MM.1S (cell line): ENCODE measurements at regions not wholly inside any gene's neighbourhood (a gene's known extent, or its start where the extent isn't known, plus 50 kb on each side); places are given as distances from the start of the nearest gene placed in this dataset.

ENCODE experiments used
- DNase-seq: peaks from one replicate; pipeline ENCODE4 v3.0.0-alpha.2; 2015
- H2AFZ ChIP-seq: fragments of 300-600 bp; sonication (generic); 2 replicates; pipeline ENCODE4 v1.6.0; 2016; ENCODE audit warnings: antibody characterized with exemption, low read length
- H3F3A ChIP-seq: fragments of 300-600 bp; sonication (generic); 2 replicates; pipeline ENCODE4 v1.6.1; 2016; ENCODE audit warnings: mild to moderate bottlenecking, antibody characterized with exemption, low read length, moderate library complexity, mixed read lengths; ENCODE audit not compliant: insufficient read depth
- H3K27ac ChIP-seq: fragments of 300-600 bp; sonication (generic); 2 replicates; pipeline ENCODE4 v1.5.1; 2016; ENCODE audit warnings: mild to moderate bottlenecking, low read length
- H3K27me3 ChIP-seq: fragments of 300-600 bp; sonication (generic); replicated peaks from 2 replicates; pipeline ENCODE4 v1.6.0; 2016; ENCODE audit warnings: low read length; ENCODE audit not compliant: insufficient read depth
- H3K36me3 ChIP-seq: fragments of 300-600 bp; sonication (generic); replicated peaks from 2 replicates; pipeline ENCODE4 v1.6.1; 2016; ENCODE audit warnings: mild to moderate bottlenecking, low read length, mixed read lengths; ENCODE audit not compliant: insufficient read depth
- H3K4me1 ChIP-seq: fragments of 300-600 bp; sonication (generic); 2 replicates; pipeline ENCODE4 v1.6.1; 2016; ENCODE audit warnings: low read length, mixed read lengths
- H3K4me2 ChIP-seq: fragments of 300-600 bp; sonication (generic); 2 replicates; pipeline ENCODE4 v1.6.0; 2016; ENCODE audit warnings: low read depth, low read length
- H3K4me3 ChIP-seq: fragments of 300-600 bp; sonication (generic); 2 replicates; pipeline ENCODE4 v1.5.1; 2016; ENCODE audit warnings: low read length, mixed read lengths
- H3K79me2 ChIP-seq: fragments of 300-600 bp; sonication (generic); 2 replicates; pipeline ENCODE4 v1.6.1; 2016; ENCODE audit warnings: mixed run types, low read length, mixed read lengths
- H3K9ac ChIP-seq: fragments of 300-600 bp; sonication (generic); 2 replicates; pipeline ENCODE4 v1.6.1; 2016; ENCODE audit warnings: low read length, mixed read lengths
- H3K9me2 ChIP-seq: fragments of 300-600 bp; sonication (generic); replicated peaks from 2 replicates; pipeline ENCODE4 v1.6.1; 2016; ENCODE audit warnings: mild to moderate bottlenecking, low read length, mixed read lengths; ENCODE audit not compliant: insufficient read depth
- H3K9me3 ChIP-seq: fragments of 300-600 bp; sonication (generic); replicated peaks from 2 replicates; pipeline ENCODE4 v1.6.1; 2016; ENCODE audit warnings: mild to moderate bottlenecking, low read length, mixed read lengths; ENCODE audit not compliant: insufficient read depth
- H4K20me1 ChIP-seq: fragments of 300-600 bp; sonication (generic); 2 replicates; pipeline ENCODE4 v1.6.1; 2016; ENCODE audit warnings: mild to moderate bottlenecking, low read length, moderate library complexity, mixed read lengths; ENCODE audit not compliant: insufficient read depth
- CTCF ChIP-seq: fragments of 300-600 bp; sonication (generic); IDR thresholded peaks from 2 replicates; pipeline ENCODE4 v1.5.1; 2016; ENCODE audit warnings: antibody characterized with exemption, low read length, mixed read lengths
- EZH2 ChIP-seq: fragments of 300-600 bp; sonication (generic); optimal IDR thresholded peaks from 2 replicates; pipeline ENCODE3; 2017; ENCODE audit warnings: low read depth, mild to moderate bottlenecking, antibody characterized with exemption, low read length, mixed read lengths
- EZH2phosphoT487 ChIP-seq: fragments of 300-600 bp; sonication (generic); IDR thresholded peaks from 2 replicates; pipeline ENCODE4 v1.6.1; 2018; ENCODE audit warnings: antibody characterized with exemption, low read length

GRCh38 chr11:128318856-128319474, 268.4 kb downstream of the ETS1 start:
- DNase-seq, result no peak
- TF ChIP-seq EZH2, result no peak

GRCh38 chr11:128316541-128317227, 270.7 kb downstream of the ETS1 start:
- no peaks in the 10 kb centered on the region for H4K20me1 ChIP-seq
- H3K79me2 ChIP-seq, result no peaks in the 10 kb centered on the region
- no peaks in the 10 kb centered on the region for H3K9me2 ChIP-seq
- 0 out of 2 replicates have a peak, but pooled peaks cover 4% of the 10 kb centered on the region for H3K4me1 ChIP-seq
- TF ChIP-seq EZH2, result no peak
- no peak for TF ChIP-seq CTCF
- no peak for TF ChIP-seq EZH2phosphoT487
- no peak overlapping the region for H3K9ac ChIP-seq
- DNase-seq, result no peak
- no peaks in the 10 kb centered on the region for H3K27me3 ChIP-seq
- no peak overlapping the region for H3K27ac ChIP-seq
- H3F3A ChIP-seq, result no peaks in the 10 kb centered on the region
- no peaks in the 10 kb centered on the region for H3K36me3 ChIP-seq
- no peak overlapping the region for H3K4me2 ChIP-seq
- no peaks in the 10 kb centered on the region for H3K9me3 ChIP-seq
- no peak overlapping the region for H2AFZ ChIP-seq
- H3K4me3 ChIP-seq, result no peak overlapping the region

More at GRCh38 chr11:128318856-128319474, 268.4 kb downstream of the ETS1 start:
- Histone ChIP-seq H3K4me2 (no peak overlapping the region), H3K9ac (no peak overlapping the region), H4K20me1 (no peaks in the 10 kb centered on the region), H3K27ac (no peak overlapping the region), H2AFZ (no peak overlapping the region), H3K27me3 (no peaks in the 10 kb centered on the region), H3K36me3 (no peaks in the 10 kb centered on the region), H3K9me2 (no peaks in the 10 kb centered on the region), H3F3A (no peaks in the 10 kb centered on the region), H3K9me3 (no peaks in the 10 kb centered on the region), H3K4me3 (no peak overlapping the region), H3K79me2 (no peaks in the 10 kb centered on the region), H3K4me1 (no peaks in the 10 kb centered on the region)

GRCh38 chr11:128315933-128316332, 271.4 kb downstream of the ETS1 start:
- Histone ChIP-seq H3K4me2 (no peak overlapping the region), H3K4me3 (no peak overlapping the region), H3K9me2 (no peaks in the 10 kb centered on the region), H4K20me1 (no peaks in the 10 kb centered on the region), H3K79me2 (no peaks in the 10 kb centered on the region), H3K27me3 (no peaks in the 10 kb centered on the region), H3K4me1 (0 out of 2 replicates have a peak, but pooled peaks cover 4% of the 10 kb centered on the region), H2AFZ (no peak overlapping the region), H3K36me3 (no peaks in the 10 kb centered on the region), H3F3A (no peaks in the 10 kb centered on the region), H3K9ac (no peak overlapping the region), H3K27ac (no peak overlapping the region), H3K9me3 (no peaks in the 10 kb centered on the region)
- TF ChIP-seq EZH2phosphoT487, result no peak
- no peak for DNase-seq

GRCh38 chr11:128313931-128314330, 273.4 kb downstream of the ETS1 start:
- Histone ChIP-seq H4K20me1 (no peaks in the 10 kb centered on the region), H3K9me2 (no peaks in the 10 kb centered on the region), H3F3A (no peaks in the 10 kb centered on the region), H3K27ac (no peak overlapping the region), H3K36me3 (no peaks in the 10 kb centered on the region), H3K9ac (no peak overlapping the region), H3K27me3 (no peaks in the 10 kb centered on the region), H3K4me1 (0 out of 2 replicates have a peak, but pooled peaks cover 4% of the 10 kb centered on the region), H2AFZ (no peak overlapping the region), H3K79me2 (no peaks in the 10 kb centered on the region), H3K4me2 (no peak overlapping the region), H3K4me3 (no peak overlapping the region), H3K9me3 (no peaks in the 10 kb centered on the region)
- no peak for DNase-seq
- TF ChIP-seq CTCF (no peak), EZH2 (no peak), EZH2phosphoT487 (no peak)
